MM.1S (cell line): ENCODE measurements at regions not wholly inside any gene's neighbourhood (a gene's known extent, or its start where the extent isn't known, plus 50 kb on each side); places are given as distances from the start of the nearest gene placed in this dataset.

ENCODE experiments used
- DNase-seq: peaks from one replicate; pipeline ENCODE4 v3.0.0-alpha.2; 2015
- H2AFZ ChIP-seq: fragments of 300-600 bp; sonication (generic); 2 replicates; pipeline ENCODE4 v1.6.0; 2016; ENCODE audit warnings: antibody characterized with exemption, low read length
- H3F3A ChIP-seq: fragments of 300-600 bp; sonication (generic); 2 replicates; pipeline ENCODE4 v1.6.1; 2016; ENCODE audit warnings: mild to moderate bottlenecking, antibody characterized with exemption, low read length, moderate library complexity, mixed read lengths; ENCODE audit not compliant: insufficient read depth
- H3K27ac ChIP-seq: fragments of 300-600 bp; sonication (generic); 2 replicates; pipeline ENCODE4 v1.5.1; 2016; ENCODE audit warnings: mild to moderate bottlenecking, low read length
- H3K27me3 ChIP-seq: fragments of 300-600 bp; sonication (generic); replicated peaks from 2 replicates; pipeline ENCODE4 v1.6.0; 2016; ENCODE audit warnings: low read length; ENCODE audit not compliant: insufficient read depth
- H3K36me3 ChIP-seq: fragments of 300-600 bp; sonication (generic); replicated peaks from 2 replicates; pipeline ENCODE4 v1.6.1; 2016; ENCODE audit warnings: mild to moderate bottlenecking, low read length, mixed read lengths; ENCODE audit not compliant: insufficient read depth
- H3K4me1 ChIP-seq: fragments of 300-600 bp; sonication (generic); 2 replicates; pipeline ENCODE4 v1.6.1; 2016; ENCODE audit warnings: low read length, mixed read lengths
- H3K4me2 ChIP-seq: fragments of 300-600 bp; sonication (generic); 2 replicates; pipeline ENCODE4 v1.6.0; 2016; ENCODE audit warnings: low read depth, low read length
- H3K4me3 ChIP-seq: fragments of 300-600 bp; sonication (generic); 2 replicates; pipeline ENCODE4 v1.5.1; 2016; ENCODE audit warnings: low read length, mixed read lengths
- H3K79me2 ChIP-seq: fragments of 300-600 bp; sonication (generic); 2 replicates; pipeline ENCODE4 v1.6.1; 2016; ENCODE audit warnings: mixed run types, low read length, mixed read lengths
- H3K9ac ChIP-seq: fragments of 300-600 bp; sonication (generic); 2 replicates; pipeline ENCODE4 v1.6.1; 2016; ENCODE audit warnings: low read length, mixed read lengths
- H3K9me2 ChIP-seq: fragments of 300-600 bp; sonication (generic); replicated peaks from 2 replicates; pipeline ENCODE4 v1.6.1; 2016; ENCODE audit warnings: mild to moderate bottlenecking, low read length, mixed read lengths; ENCODE audit not compliant: insufficient read depth
- H3K9me3 ChIP-seq: fragments of 300-600 bp; sonication (generic); replicated peaks from 2 replicates; pipeline ENCODE4 v1.6.1; 2016; ENCODE audit warnings: mild to moderate bottlenecking, low read length, mixed read lengths; ENCODE audit not compliant: insufficient read depth
- H4K20me1 ChIP-seq: fragments of 300-600 bp; sonication (generic); 2 replicates; pipeline ENCODE4 v1.6.1; 2016; ENCODE audit warnings: mild to moderate bottlenecking, low read length, moderate library complexity, mixed read lengths; ENCODE audit not compliant: insufficient read depth
- CTCF ChIP-seq: fragments of 300-600 bp; sonication (generic); IDR thresholded peaks from 2 replicates; pipeline ENCODE4 v1.5.1; 2016; ENCODE audit warnings: antibody characterized with exemption, low read length, mixed read lengths
- EZH2 ChIP-seq: fragments of 300-600 bp; sonication (generic); optimal IDR thresholded peaks from 2 replicates; pipeline ENCODE3; 2017; ENCODE audit warnings: low read depth, mild to moderate bottlenecking, antibody characterized with exemption, low read length, mixed read lengths
- EZH2phosphoT487 ChIP-seq: fragments of 300-600 bp; sonication (generic); IDR thresholded peaks from 2 replicates; pipeline ENCODE4 v1.6.1; 2018; ENCODE audit warnings: antibody characterized with exemption, low read length

- Histone ChIP-seq H3K36me3 (no peaks in the 10 kb centered on the region), H4K20me1 (no peaks in the 10 kb centered on the region), H3K27ac (no peak overlapping the region), H3K4me1 (peaks cover 11% of the 10 kb centered on the region), H2AFZ (no peak overlapping the region), H3K4me3 (no peak overlapping the region), H3K9ac (no peak overlapping the region), H3K4me2 (no peak overlapping the region), H3K9me2 (no peaks in the 10 kb centered on the region), H3K9me3 (no peaks in the 10 kb centered on the region), H3K79me2 (no peaks in the 10 kb centered on the region), H3K27me3 (peaks cover 9% of the 10 kb centered on the region; the same call in 1 of the 2 replicates), H3F3A (no peaks in the 10 kb centered on the region)
- TF ChIP-seq CTCF, result no peak
- no peak for TF ChIP-seq EZH2phosphoT487
- TF ChIP-seq EZH2, result no peak
- DNase-seq, result no peak
These were observed 346.6 kb upstream of the TNRC6C start for GRCh38 chr17:77611791-77612502.

- Histone ChIP-seq H3K4me1 (peaks cover 11% of the 10 kb centered on the region), H3K27me3 (peaks cover 9% of the 10 kb centered on the region; the same call in 1 of the 2 replicates), H3K9ac (no peak overlapping the region), H4K20me1 (no peaks in the 10 kb centered on the region), H3F3A (no peaks in the 10 kb centered on the region), H3K4me3 (no peak overlapping the region), H3K27ac (no peak overlapping the region), H3K79me2 (no peaks in the 10 kb centered on the region), H3K36me3 (no peaks in the 10 kb centered on the region), H3K9me2 (no peaks in the 10 kb centered on the region), H3K4me2 (no peak overlapping the region), H3K9me3 (no peaks in the 10 kb centered on the region), H2AFZ (no peak overlapping the region)
- no peak for TF ChIP-seq CTCF
- no peak for TF ChIP-seq EZH2phosphoT487
- no peak for TF ChIP-seq EZH2
- DNase-seq, result no peak
These were observed 345.3 kb upstream of the TNRC6C start for GRCh38 chr17:77613218-77613617.

- Histone ChIP-seq H3K4me1 (peaks cover 11% of the 10 kb centered on the region), H2AFZ (no peak overlapping the region), H3K9me3 (no peaks in the 10 kb centered on the region), H3K79me2 (no peaks in the 10 kb centered on the region), H3K36me3 (no peaks in the 10 kb centered on the region), H3K4me2 (no peak overlapping the region), H3K9me2 (no peaks in the 10 kb centered on the region), H3K27me3 (peaks cover 9% of the 10 kb centered on the region; the same call in 1 of the 2 replicates), H3F3A (no peaks in the 10 kb centered on the region), H3K4me3 (no peak overlapping the region), H3K27ac (no peak overlapping the region), H3K9ac (no peak overlapping the region), H4K20me1 (no peaks in the 10 kb centered on the region)
- TF ChIP-seq EZH2phosphoT487 (no peak), CTCF (no peak), EZH2 (no peak)
- DNase-seq, result no peak
These were observed 344.9 kb upstream of the TNRC6C start for GRCh38 chr17:77613627-77614026.
